OCI-LY1 (cell line): ENCODE measurements at regions not wholly inside any gene's neighbourhood (a gene's known extent, or its start where the extent isn't known, plus 50 kb on each side); places are given as distances from the start of the nearest gene placed in this dataset.

Source experiments
- H2AFZ ChIP-seq: fragments of 200-600 bp; sonication (generic), shearing (Covaris generic); 2 replicates; pipeline ENCODE4 v1.6.0; 2014; ENCODE audit warnings: antibody characterized with exemption, mild to moderate bottlenecking, low read length
- H3F3A ChIP-seq: fragments of 200-600 bp; sonication (generic), shearing (Covaris generic); 2 replicates; pipeline ENCODE4 v1.6.0; 2014; ENCODE audit warnings: mild to moderate bottlenecking, antibody characterized with exemption, low read length, moderate library complexity; ENCODE audit not compliant: insufficient read depth
- H3K27ac ChIP-seq: fragments of 200-600 bp; sonication (generic); 2 replicates; pipeline ENCODE4 v1.5.1; 2014; ENCODE audit warnings: low read length, mixed run types, mild to moderate bottlenecking, low read depth; ENCODE audit not compliant: poor library complexity, severe bottlenecking
- H3K27me3 ChIP-seq: fragments of 200-600 bp; sonication (generic); 2 replicates; pipeline ENCODE4 v1.6.0; 2014; ENCODE audit warnings: antibody characterized with exemption, mild to moderate bottlenecking, low read length, moderate library complexity; ENCODE audit not compliant: insufficient read depth
- H3K36me3 ChIP-seq: fragments of 200-600 bp; sonication (generic); 2 replicates; pipeline ENCODE4 v1.6.1; 2014; ENCODE audit warnings: mild to moderate bottlenecking, antibody characterized with exemption, low read length, moderate library complexity, mixed read lengths; ENCODE audit not compliant: insufficient read depth
- H3K4me1 ChIP-seq: fragments of 200-600 bp; sonication (generic); 2 replicates; pipeline ENCODE4 v1.5.1; 2014; ENCODE audit warnings: mild to moderate bottlenecking, low read length, moderate library complexity; ENCODE audit not compliant: insufficient read depth, severe bottlenecking
- H3K4me2 ChIP-seq: fragments of 200-600 bp; sonication (generic), shearing (Covaris generic); 2 replicates; pipeline ENCODE4 v1.6.1; 2014; ENCODE audit warnings: low read length
- H3K4me3 ChIP-seq: fragments of 200-600 bp; sonication (generic); 2 replicates; pipeline ENCODE4 v1.5.1; 2014; ENCODE audit warnings: low read length, low read depth, mild to moderate bottlenecking, mixed read lengths; ENCODE audit not compliant: poor library complexity, severe bottlenecking
- H3K79me2 ChIP-seq: fragments of 200-600 bp; shearing (Covaris generic); 2 replicates; pipeline ENCODE4 v1.6.1; 2016; ENCODE audit warnings: mixed run types, low read length, mixed read lengths; ENCODE audit not compliant: insufficient read depth
- H3K9ac ChIP-seq: fragments of 200-600 bp; sonication (generic), shearing (Covaris generic); 2 replicates; pipeline ENCODE4 v1.6.1; 2014; ENCODE audit warnings: mild to moderate bottlenecking, low read length, mixed read lengths
- H3K9me2 ChIP-seq: fragments of 200-600 bp; sonication (generic), shearing (Covaris generic); 2 replicates; pipeline ENCODE4 v1.6.1; 2014; ENCODE audit warnings: low read depth, mild to moderate bottlenecking, low read length, mixed read lengths
- H3K9me3 ChIP-seq: fragments of 200-600 bp; shearing (Covaris generic); 2 replicates; pipeline ENCODE4 v1.6.1; 2014; ENCODE audit warnings: low read length, mixed read lengths
- H4K20me1 ChIP-seq: fragments of 200-600 bp; sonication (generic), shearing (Covaris generic); 2 replicates; pipeline ENCODE4 v1.6.0; 2016; ENCODE audit warnings: mild to moderate bottlenecking, low read length; ENCODE audit not compliant: insufficient read depth
- EZH2 ChIP-seq: fragments of 200-600 bp; sonication (generic), shearing (Covaris generic); IDR thresholded peaks from 2 replicates; pipeline ENCODE4 v1.8.0; 2017; ENCODE audit warnings: borderline replicate concordance, mixed run types, mild to moderate bottlenecking, antibody characterized with exemption, low read length, moderate library complexity, mixed read lengths
- TF ChIP-seq, protein P1 (sequence below): fragments of 200-600 bp; sonication (generic), shearing (Covaris generic); IDR thresholded peaks from 2 replicates; pipeline ENCODE4 v1.5.1; 2017; ENCODE audit warnings: mild to moderate bottlenecking, antibody characterized with exemption, low read length, moderate library complexity, mixed read lengths

DNA sequence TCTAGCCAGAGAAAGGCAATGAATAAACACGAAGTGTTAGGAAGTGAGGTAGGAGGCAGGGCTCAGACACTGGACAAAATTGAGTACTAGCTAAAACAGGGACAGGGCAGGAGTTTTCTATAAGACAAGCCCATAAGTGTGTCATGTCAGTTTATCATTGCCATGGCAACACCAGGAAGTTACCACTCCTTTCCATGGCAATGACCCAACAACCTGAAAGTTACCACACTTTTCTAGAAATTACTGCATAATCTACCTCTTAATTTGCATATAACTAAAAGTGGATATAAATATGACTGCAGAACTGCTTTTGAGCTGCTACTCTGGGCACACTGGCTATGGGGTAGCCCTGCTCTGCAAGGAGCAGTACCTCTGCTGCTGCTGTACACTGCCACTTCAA is 442.5 kb upstream of the COX7C start:
- Histone ChIP-seq H2AFZ (no peak overlapping the region), H3K4me1 (no peaks in the 10 kb centered on the region)

DNA sequence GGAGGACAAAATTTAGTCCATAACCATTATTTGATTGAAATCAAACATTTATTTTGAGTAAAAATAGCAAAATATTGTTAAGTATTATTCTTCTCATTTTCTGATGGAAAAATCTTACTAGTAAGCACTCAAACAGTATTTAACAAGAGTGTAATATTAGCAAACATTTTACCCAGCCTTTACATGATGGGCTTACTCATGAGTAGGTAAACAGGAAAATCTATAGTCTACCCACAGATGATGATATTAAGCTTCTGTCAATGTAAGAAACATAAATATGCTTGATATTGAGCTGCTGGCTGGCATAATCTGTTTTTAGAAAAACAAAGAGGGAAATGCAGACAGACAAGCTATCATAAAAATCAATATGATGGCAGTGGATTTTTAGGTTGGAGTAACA is 418.5 kb upstream of the COX7C start:
- Histone ChIP-seq H3K27me3 (peaks cover 3% of the 10 kb centered on the region; the same call in 1 of the 2 replicates), H3K4me3 (no peak overlapping the region), H3K9ac (no peak overlapping the region), H3F3A (no peaks in the 10 kb centered on the region), H3K4me1 (no peaks in the 10 kb centered on the region), H2AFZ (no peak overlapping the region), H3K27ac (no peak overlapping the region), H3K4me2 (no peak overlapping the region), H3K9me2 (no peaks in the 10 kb centered on the region), H3K79me2 (no peaks in the 10 kb centered on the region), H3K9me3 (no peaks in the 10 kb centered on the region), H4K20me1 (no peaks in the 10 kb centered on the region), H3K36me3 (no peaks in the 10 kb centered on the region)
- TF ChIP-seq EZH2 = no peak
- TF ChIP-seq, protein P1, sequence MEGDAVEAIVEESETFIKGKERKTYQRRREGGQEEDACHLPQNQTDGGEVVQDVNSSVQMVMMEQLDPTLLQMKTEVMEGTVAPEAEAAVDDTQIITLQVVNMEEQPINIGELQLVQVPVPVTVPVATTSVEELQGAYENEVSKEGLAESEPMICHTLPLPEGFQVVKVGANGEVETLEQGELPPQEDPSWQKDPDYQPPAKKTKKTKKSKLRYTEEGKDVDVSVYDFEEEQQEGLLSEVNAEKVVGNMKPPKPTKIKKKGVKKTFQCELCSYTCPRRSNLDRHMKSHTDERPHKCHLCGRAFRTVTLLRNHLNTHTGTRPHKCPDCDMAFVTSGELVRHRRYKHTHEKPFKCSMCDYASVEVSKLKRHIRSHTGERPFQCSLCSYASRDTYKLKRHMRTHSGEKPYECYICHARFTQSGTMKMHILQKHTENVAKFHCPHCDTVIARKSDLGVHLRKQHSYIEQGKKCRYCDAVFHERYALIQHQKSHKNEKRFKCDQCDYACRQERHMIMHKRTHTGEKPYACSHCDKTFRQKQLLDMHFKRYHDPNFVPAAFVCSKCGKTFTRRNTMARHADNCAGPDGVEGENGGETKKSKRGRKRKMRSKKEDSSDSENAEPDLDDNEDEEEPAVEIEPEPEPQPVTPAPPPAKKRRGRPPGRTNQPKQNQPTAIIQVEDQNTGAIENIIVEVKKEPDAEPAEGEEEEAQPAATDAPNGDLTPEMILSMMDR = no peak

More for the DNA sequence above, 442.5 kb upstream of the COX7C start:
- no peak overlapping the region for H3K27ac ChIP-seq
- no peaks in the 10 kb centered on the region for H3F3A ChIP-seq
- H3K4me3 ChIP-seq = no peak overlapping the region
- TF ChIP-seq, protein P1 = no peak
- TF ChIP-seq EZH2 = no peak
- H3K36me3 ChIP-seq = no peaks in the 10 kb centered on the region
- no peak overlapping the region for H3K4me2 ChIP-seq
- H3K79me2 ChIP-seq = no peaks in the 10 kb centered on the region
- H3K9me3 ChIP-seq = no peaks in the 10 kb centered on the region
- H3K9me2 ChIP-seq = no peaks in the 10 kb centered on the region
- no peaks in the 10 kb centered on the region for H4K20me1 ChIP-seq
- H3K9ac ChIP-seq = no peak overlapping the region
- no peaks in the 10 kb centered on the region for H3K27me3 ChIP-seq

DNA sequence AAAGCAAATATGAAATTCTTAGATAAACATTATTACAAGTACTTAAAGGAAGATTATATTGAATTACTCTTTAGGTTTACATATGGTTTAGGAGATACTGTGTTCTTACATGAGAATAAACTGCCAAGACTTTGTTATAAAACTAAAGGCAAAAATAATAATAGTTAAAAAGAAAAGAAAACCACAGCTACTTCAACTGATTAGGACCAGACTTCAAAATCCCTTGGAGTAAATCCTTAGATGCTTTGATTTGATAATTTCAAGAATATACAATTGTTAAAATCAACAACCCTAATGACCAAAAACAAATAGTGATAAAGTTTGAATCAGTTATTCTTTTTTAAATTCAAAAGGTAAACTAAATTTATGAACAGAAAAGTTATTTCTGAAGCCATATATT is 389.6 kb upstream of the COX7C start:
- no peaks in the 10 kb centered on the region for H3K79me2 ChIP-seq
- no peak overlapping the region for H3K27ac ChIP-seq
- no peaks in the 10 kb centered on the region for H3K9me3 ChIP-seq
- no peaks in the 10 kb centered on the region for H3K4me1 ChIP-seq
- no peak overlapping the region for H3K9ac ChIP-seq
- no peaks in the 10 kb centered on the region for H3F3A ChIP-seq
- H3K4me3 ChIP-seq = no peak overlapping the region
- H3K27me3 ChIP-seq = no peaks in the 10 kb centered on the region
- TF ChIP-seq EZH2 = no peak
- TF ChIP-seq, protein P1 = no peak
- H3K4me2 ChIP-seq = no peak overlapping the region
- no peak overlapping the region for H2AFZ ChIP-seq
- no peaks in the 10 kb centered on the region for H4K20me1 ChIP-seq
- H3K9me2 ChIP-seq = no peaks in the 10 kb centered on the region
- H3K36me3 ChIP-seq = no peaks in the 10 kb centered on the region
